CD4-positive, alpha-beta T cell treated with Interleukin-17A for 1 hour (primary cell): ENCODE measurements at regions not wholly inside any gene's neighbourhood (a gene's known extent, or its start where the extent isn't known, plus 50 kb on each side); places are given as distances from the start of the nearest gene placed in this dataset.
"Not testable (repeated sequence)": the region's sequence is repeated elsewhere in the genome, so short reads cannot be mapped to it uniquely, and the experiment has no call there.

Experiments
- DNase-seq: peaks from one replicate; pipeline ENCODE4 v3.0.0-alpha.2; 2020

GRCh38 chr1:38658883-38659282, 200.7 kb downstream of the RRAGC start:
- no peak for DNase-seq

GRCh38 chr1:38657873-38658272, 201.7 kb downstream of the RRAGC start:
- DNase-seq, result no peak

GRCh38 chr1:38657207-38657840, 202.2 kb downstream of the RRAGC start:
- DNase-seq, result no peak

- no peak for DNase-seq
These were observed 202.8 kb downstream of the RRAGC start for GRCh38 chr1:38656726-38657125.

- no peak for DNase-seq
These were observed 207.4 kb downstream of the RRAGC start for GRCh38 chr1:38652217-38652616.

- no peak for DNase-seq
These were observed 207.9 kb downstream of the RRAGC start for GRCh38 chr1:38651669-38652068.

- DNase-seq, result no peak
These were observed 211.2 kb downstream of the RRAGC start for GRCh38 chr1:38648417-38648816.

GRCh38 chr1:38647341-38647740, 212.2 kb downstream of the RRAGC start:
- not testable (repeated sequence) for DNase-seq

- DNase-seq, result no peak
These were observed 215.5 kb downstream of the RRAGC start for GRCh38 chr1:38644092-38644491.

- DNase-seq, result no peak
These were observed 217.9 kb downstream of the RRAGC start for GRCh38 chr1:38641661-38642060.

GRCh38 chr1:38640371-38640770, 219.2 kb downstream of the RRAGC start:
- no peak for DNase-seq

GRCh38 chr1:38628241-38628640, 231.3 kb downstream of the RRAGC start:
- DNase-seq, result no peak

GRCh38 chr1:38625939-38626338, 233.6 kb downstream of the RRAGC start:
- DNase-seq, result no peak

- no peak for DNase-seq
These were observed 235.1 kb downstream of the RRAGC start for GRCh38 chr1:38624336-38625039.

- no peak for DNase-seq
These were observed 236.0 kb downstream of the RRAGC start for GRCh38 chr1:38623529-38623928.

- no peak for DNase-seq
These were observed 237.4 kb downstream of the RRAGC start for GRCh38 chr1:38622197-38622596.

- DNase-seq, result no peak
These were observed 242.7 kb downstream of the RRAGC start for GRCh38 chr1:38616846-38617245.

GRCh38 chr1:38615680-38616079, 243.9 kb downstream of the RRAGC start:
- DNase-seq, result no peak

GRCh38 chr1:38614861-38615260, 244.7 kb downstream of the RRAGC start:
- DNase-seq, result no peak

GRCh38 chr1:38613996-38614395, 245.6 kb downstream of the RRAGC start:
- DNase-seq, result no peak

GRCh38 chr1:38612951-38613350, 246.6 kb downstream of the RRAGC start:
- no peak for DNase-seq

GRCh38 chr1:38611664-38612211, 247.8 kb downstream of the RRAGC start:
- no peak for DNase-seq

GRCh38 chr1:38609166-38610025, 250.2 kb downstream of the RRAGC start:
- no peak for DNase-seq
